Stomach (tissue), 8 donors: ENCODE measurements at regions not wholly inside any gene's neighbourhood (a gene's known extent, or its start where the extent isn't known, plus 50 kb on each side); places are given as distances from the start of the nearest gene placed in this dataset.
A peak's percentile ranks its signal among the peaks of the same experiment; 100 is the strongest.

ENCODE experiments used
- DNase-seq, 2 donors: peaks; one replicate each; pipeline versions ENCODE4 v3.0.0 to v3.0.0-alpha.2; 2013 to 2019
- H3K27ac ChIP-seq, 5 donors: fragments of 200-600 bp in 4 of 5; sonication (generic) in 4 of 5; one replicate each; pipeline ENCODE4 v1.5.1; 2013 to 2019; ENCODE audit warnings: mild to moderate bottlenecking in 1 of 5, moderate library complexity in 1 of 5
- H3K27me3 ChIP-seq, 3 donors: fragments of 200-600 bp; sonication (generic); one replicate each; pipeline ENCODE4 v1.5.1; 2017 to 2019; ENCODE audit warnings: mixed run types in 1 of 3
- H3K36me3 ChIP-seq, 4 donors: fragments of 200-600 bp; sonication (generic); 1 replicate in 3 of 4; 2 replicates in 1 of 4; pipeline ENCODE4 v1.5.1; 2016 to 2019
- H3K4me1 ChIP-seq, 4 donors: fragments of 200-600 bp; sonication (generic); one replicate each; pipeline ENCODE4 v1.5.1; 2016 to 2019
- H3K4me3 ChIP-seq, 4 donors: fragments of 200-600 bp; sonication (generic) in 3 of 4; one replicate each; pipeline ENCODE4 v1.5.1; 2016 to 2019; ENCODE audit warnings: mild to moderate bottlenecking in 1 of 4
- H3K9me3 ChIP-seq, 4 donors: fragments of 200-600 bp; sonication (generic); one replicate each; pipeline ENCODE4 v1.5.1; 2016 to 2019
- EP300 ChIP-seq: sonication (generic); formaldehyde crosslinking; IDR thresholded peaks from one replicate; pipeline ENCODE4 v1.6.1; 2017; ENCODE audit warnings: antibody characterized with exemption
- POLR2A ChIP-seq, 4 donors: fragments of 450-650 bp; IDR thresholded peaks; one replicate each; pipeline ENCODE4 v1.6.1; 2016; ENCODE audit warnings: antibody characterized with exemption in 4 of 4, control low read depth in 2 of 4, mild to moderate bottlenecking in 1 of 4, moderate library complexity in 1 of 4
- POLR2AphosphoS5 ChIP-seq, 3 donors: sonication (generic); formaldehyde crosslinking; IDR thresholded peaks; one replicate each; pipeline ENCODE4 v1.6.1; 2016; ENCODE audit warnings: antibody characterized with exemption in 3 of 3
- WGBS, 5 donors: extraction: QIAGEN DNeasy Blood & Tissue Kit in 3 of 5; methylation state at CpG; one replicate each; pipeline versions ENCODE4 v1.1.5 to v1.1.7; 2013 to 2018; 5-methylcytosine and 5-hydroxymethylcytosine counted together
- intact Hi-C: fragments of 100-400 bp; cut with DNase I; formaldehyde crosslinking; loops from one replicate; pipeline ENCODE4 v1.15.1; 2023; ENCODE audit warnings: low total_unique reads
- TF ChIP-seq, protein P1 (sequence below), 7 experiments: fragments of 450-650 bp in 4 of 7; fragments of 200-600 bp in 3 of 7; sonication (generic) in 3 of 7; IDR thresholded peaks; one replicate each; pipeline ENCODE4 v1.5.1; 2016 to 2019; ENCODE audit warnings: antibody characterized with exemption in 7 of 7, control low read depth in 2 of 7, mild to moderate bottlenecking in 1 of 7
- donor health status: healthy with polysubstance abuse.
- donor health status: Bipolar disorder and iron deficiency.
- donor health status: healthy.

DNA sequence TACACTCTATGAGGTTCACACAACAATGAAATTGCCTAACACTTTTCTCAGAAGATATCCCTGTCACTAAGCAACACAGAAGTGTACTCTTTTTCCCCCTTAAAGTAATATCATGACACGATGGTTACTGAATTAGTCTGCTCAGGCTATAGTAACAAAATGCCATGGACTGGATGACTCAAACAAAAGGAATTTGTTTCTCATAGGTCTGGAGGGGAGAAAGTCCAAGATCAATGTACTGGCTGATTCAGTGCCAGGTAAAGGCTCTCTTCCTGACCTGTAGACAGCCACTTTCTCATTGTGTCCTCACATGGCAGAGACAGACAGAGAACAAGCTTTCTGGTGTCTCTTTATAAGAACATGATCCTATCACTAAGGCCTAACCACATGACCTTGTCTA, 211.9 kb downstream of the RBM43 start:
- no peak overlapping the region for H3K4me3 ChIP-seq
- H3K36me3 ChIP-seq = no peaks in the 10 kb centered on the region
- H3K27ac ChIP-seq = no peak overlapping the region
- no peak for TF ChIP-seq EP300
- TF ChIP-seq POLR2A (IDR thresholded peaks at IDR 0.05) = no peak
- TF ChIP-seq, protein P1, sequence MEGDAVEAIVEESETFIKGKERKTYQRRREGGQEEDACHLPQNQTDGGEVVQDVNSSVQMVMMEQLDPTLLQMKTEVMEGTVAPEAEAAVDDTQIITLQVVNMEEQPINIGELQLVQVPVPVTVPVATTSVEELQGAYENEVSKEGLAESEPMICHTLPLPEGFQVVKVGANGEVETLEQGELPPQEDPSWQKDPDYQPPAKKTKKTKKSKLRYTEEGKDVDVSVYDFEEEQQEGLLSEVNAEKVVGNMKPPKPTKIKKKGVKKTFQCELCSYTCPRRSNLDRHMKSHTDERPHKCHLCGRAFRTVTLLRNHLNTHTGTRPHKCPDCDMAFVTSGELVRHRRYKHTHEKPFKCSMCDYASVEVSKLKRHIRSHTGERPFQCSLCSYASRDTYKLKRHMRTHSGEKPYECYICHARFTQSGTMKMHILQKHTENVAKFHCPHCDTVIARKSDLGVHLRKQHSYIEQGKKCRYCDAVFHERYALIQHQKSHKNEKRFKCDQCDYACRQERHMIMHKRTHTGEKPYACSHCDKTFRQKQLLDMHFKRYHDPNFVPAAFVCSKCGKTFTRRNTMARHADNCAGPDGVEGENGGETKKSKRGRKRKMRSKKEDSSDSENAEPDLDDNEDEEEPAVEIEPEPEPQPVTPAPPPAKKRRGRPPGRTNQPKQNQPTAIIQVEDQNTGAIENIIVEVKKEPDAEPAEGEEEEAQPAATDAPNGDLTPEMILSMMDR (IDR thresholded peaks at IDR 0.05) = no peak
- TF ChIP-seq POLR2AphosphoS5 (IDR thresholded peaks at IDR 0.05) = no peak
- WGBS, 5 donors = 42 to 78% (median 48%) methylated on average over 1 of the region's 1 CpG
- intact Hi-C loops = no loop called here
- H3K9me3 ChIP-seq = no peaks in the 10 kb centered on the region
- H3K27me3 ChIP-seq = no peaks in the 10 kb centered on the region
- DNase-seq = peak in 1 of 2 donors; percentile 23
- H3K4me1 ChIP-seq = no peaks in the 10 kb centered on the region

DNA sequence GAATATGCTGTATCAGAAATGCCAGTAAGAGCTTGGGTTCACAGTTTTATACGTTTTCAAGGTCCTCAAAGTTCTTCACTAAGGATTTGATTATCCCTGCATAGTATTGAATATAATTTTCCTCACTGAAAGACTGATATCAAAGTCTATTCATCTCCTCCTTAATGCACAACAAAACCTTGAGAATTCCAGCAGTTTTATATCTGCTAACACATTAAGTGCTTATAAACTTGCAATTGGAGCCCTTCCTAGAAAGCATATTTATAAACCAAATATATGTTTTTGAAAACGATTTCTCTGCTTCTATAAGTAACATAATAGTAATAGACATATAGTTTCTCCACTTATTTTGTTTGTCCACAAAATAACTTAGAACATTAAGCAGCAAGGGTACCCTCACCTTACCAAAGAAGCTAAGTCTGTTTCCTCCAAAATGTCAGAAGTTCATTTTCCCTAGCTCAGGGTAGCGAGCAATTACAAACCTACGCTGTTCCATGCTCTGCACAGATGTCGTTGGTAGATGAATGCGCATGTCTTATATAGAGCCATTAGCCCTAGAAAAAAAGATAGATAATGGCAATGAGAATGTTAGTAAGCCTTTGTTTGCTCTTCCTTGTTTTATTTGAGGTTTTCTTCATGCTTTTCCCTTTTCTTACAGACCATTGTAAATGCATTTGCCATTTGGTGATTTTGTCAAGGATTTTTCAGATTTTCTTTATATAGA, 213.2 kb downstream of the RBM43 start:
- no peak overlapping the region for H3K4me3 ChIP-seq
- no peak for DNase-seq
- H3K36me3 ChIP-seq = no peaks in the 10 kb centered on the region
- H3K27ac ChIP-seq = no peak overlapping the region
- TF ChIP-seq, protein P1 (IDR thresholded peaks at IDR 0.05) = no peak
- TF ChIP-seq POLR2AphosphoS5 (IDR thresholded peaks at IDR 0.05) (no peak), EP300 (no peak)
- 85 to 92% (median 86%) methylated on average over 6 of the region's 6 CpGs for WGBS, 5 donors
- H3K4me1 ChIP-seq = no peaks in the 10 kb centered on the region
- no peaks in the 10 kb centered on the region for H3K9me3 ChIP-seq
- intact Hi-C loops = no loop called here
- H3K27me3 ChIP-seq = no peaks in the 10 kb centered on the region

DNA sequence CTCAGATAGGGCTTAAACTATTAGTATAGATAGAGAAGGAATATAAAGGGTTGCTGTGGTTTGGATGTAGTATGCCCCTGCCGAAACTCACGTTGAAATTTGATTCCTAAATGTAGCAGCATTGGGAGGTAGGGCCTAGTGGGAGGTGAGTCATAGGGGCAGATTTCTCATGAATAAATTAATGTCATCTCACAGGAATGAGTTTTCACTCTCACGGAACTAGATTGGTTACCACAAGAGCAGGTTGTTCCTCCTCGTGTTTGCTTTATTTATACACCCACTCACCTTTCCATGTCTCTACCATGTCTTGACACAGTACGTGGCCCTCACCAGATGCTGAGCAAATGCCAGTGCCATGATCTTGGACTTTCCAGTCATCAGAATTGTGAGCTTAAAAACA, 218.2 kb downstream of the RBM43 start:
- no peak overlapping the region for H3K4me3 ChIP-seq
- no peaks in the 10 kb centered on the region for H3K9me3 ChIP-seq
- no peaks in the 10 kb centered on the region for H3K4me1 ChIP-seq
- H3K36me3 ChIP-seq = no peaks in the 10 kb centered on the region
- no peak overlapping the region for H3K27ac ChIP-seq
- H3K27me3 ChIP-seq = no peaks in the 10 kb centered on the region
- TF ChIP-seq, protein P1 (IDR thresholded peaks at IDR 0.05) = no peak
- TF ChIP-seq POLR2AphosphoS5 (IDR thresholded peaks at IDR 0.05) (no peak), POLR2A (IDR thresholded peaks at IDR 0.05) (no peak)
- 60 to 75% (median 67%) methylated on average over 5 of the region's 5 CpGs for whole genome bisulfite sequencing, 5 donors
- no peak for DNase-seq
- intact Hi-C loops = no loop called here

DNA sequence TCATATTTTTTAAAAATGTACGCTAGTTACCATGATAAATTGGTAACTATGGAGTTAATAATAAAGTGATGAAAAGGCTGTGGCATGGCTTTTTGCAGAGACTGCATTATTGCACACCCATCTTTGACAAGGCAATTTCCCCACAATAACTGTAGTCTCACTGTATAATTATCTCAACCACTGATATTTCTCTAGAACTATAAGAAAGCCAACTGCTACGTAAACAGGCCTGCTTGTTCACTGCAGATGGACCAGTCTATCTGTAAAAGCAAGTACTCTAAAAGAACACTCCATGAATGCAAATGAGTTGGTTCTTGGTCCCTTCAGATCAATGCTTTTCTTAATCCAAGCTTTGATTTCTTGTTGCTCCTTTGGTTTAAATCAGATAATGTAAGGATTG, 218.7 kb downstream of the RBM43 start:
- no peaks in the 10 kb centered on the region for H3K9me3 ChIP-seq
- no peaks in the 10 kb centered on the region for H3K4me1 ChIP-seq
- WGBS, 5 donors = 82 to 91% (median 86%) methylated on average over 2 of the region's 2 CpGs
- no peaks in the 10 kb centered on the region for H3K27me3 ChIP-seq
- H3K27ac ChIP-seq = no peak overlapping the region
- DNase-seq = no peak
- TF ChIP-seq EP300 (no peak), POLR2AphosphoS5 (IDR thresholded peaks at IDR 0.05) (no peak), POLR2A (IDR thresholded peaks at IDR 0.05) (no peak)
- TF ChIP-seq, protein P1 (IDR thresholded peaks at IDR 0.05) = no peak
- H3K4me3 ChIP-seq = no peak overlapping the region
- intact Hi-C loops = no loop called here
- no peaks in the 10 kb centered on the region for H3K36me3 ChIP-seq
